ENCODE measurements at regions not wholly inside any gene's neighbourhood (a gene's known extent, or its start where the extent isn't known, plus 50 kb on each side); places are given as distances from the start of the nearest gene placed in this dataset.
"Not testable (repeated sequence)": the region's sequence is repeated elsewhere in the genome, so short reads cannot be mapped to it uniquely, and the experiment has no call there.

DNA sequence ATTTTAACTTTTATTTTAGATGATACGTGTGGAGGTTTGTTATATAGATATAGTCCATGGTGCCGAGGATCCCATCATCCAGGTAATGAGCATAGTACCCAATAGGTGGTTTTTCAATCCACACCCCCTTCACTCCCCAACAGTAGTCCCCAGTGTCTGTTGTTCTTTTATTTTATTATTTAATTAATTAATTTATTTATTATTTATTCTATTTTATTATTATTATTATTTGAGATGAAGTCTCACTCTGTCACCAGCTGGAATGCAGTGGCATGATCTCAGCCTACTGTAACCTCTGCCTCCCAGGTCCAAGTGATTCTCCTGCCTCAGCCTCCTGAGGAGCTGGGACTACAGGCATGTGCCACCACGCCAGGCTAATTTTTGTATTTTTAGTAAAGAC lies 2086.2 kb downstream of the PCDH9 start:
- TF ChIP-seq, protein P1, sequence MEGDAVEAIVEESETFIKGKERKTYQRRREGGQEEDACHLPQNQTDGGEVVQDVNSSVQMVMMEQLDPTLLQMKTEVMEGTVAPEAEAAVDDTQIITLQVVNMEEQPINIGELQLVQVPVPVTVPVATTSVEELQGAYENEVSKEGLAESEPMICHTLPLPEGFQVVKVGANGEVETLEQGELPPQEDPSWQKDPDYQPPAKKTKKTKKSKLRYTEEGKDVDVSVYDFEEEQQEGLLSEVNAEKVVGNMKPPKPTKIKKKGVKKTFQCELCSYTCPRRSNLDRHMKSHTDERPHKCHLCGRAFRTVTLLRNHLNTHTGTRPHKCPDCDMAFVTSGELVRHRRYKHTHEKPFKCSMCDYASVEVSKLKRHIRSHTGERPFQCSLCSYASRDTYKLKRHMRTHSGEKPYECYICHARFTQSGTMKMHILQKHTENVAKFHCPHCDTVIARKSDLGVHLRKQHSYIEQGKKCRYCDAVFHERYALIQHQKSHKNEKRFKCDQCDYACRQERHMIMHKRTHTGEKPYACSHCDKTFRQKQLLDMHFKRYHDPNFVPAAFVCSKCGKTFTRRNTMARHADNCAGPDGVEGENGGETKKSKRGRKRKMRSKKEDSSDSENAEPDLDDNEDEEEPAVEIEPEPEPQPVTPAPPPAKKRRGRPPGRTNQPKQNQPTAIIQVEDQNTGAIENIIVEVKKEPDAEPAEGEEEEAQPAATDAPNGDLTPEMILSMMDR (IDR thresholded peaks at IDR 0.05): no peak
- no peaks in the 10 kb centered on the region for H3K36me3 Mint-ChIP-seq (ENCODE audit: low read depth)
- no peak overlapping the region for H3K27ac Mint-ChIP-seq
- H3K9me3 Mint-ChIP-seq: no peaks in the 10 kb centered on the region
- H3K4me1 Mint-ChIP-seq (ENCODE audit: low read depth): no peaks in the 10 kb centered on the region
- DNase-seq: no peak
- H3K4me3 Mint-ChIP-seq: no peak overlapping the region
- H3K27me3 Mint-ChIP-seq (ENCODE audit: insufficient read depth): no peaks in the 10 kb centered on the region

GRCh38 chr13:65133094-65133493 lies 2097.0 kb downstream of the PCDH9 start:
- peaks cover 6% of the 10 kb centered on the region; the same call in 1 of the 2 replicates for H3K36me3 Mint-ChIP-seq (ENCODE audit: low read depth)
- H3K27ac Mint-ChIP-seq: no peak overlapping the region
- no peaks in the 10 kb centered on the region for H3K27me3 Mint-ChIP-seq (ENCODE audit: insufficient read depth)
- H3K4me3 Mint-ChIP-seq: no peak overlapping the region
- peaks cover 7% of the 10 kb centered on the region for H3K4me1 Mint-ChIP-seq (ENCODE audit: low read depth)
- no peaks in the 10 kb centered on the region for H3K9me3 Mint-ChIP-seq
- DNase-seq: no peak
- TF ChIP-seq, protein P1 (IDR thresholded peaks at IDR 0.05): no peak

DNA sequence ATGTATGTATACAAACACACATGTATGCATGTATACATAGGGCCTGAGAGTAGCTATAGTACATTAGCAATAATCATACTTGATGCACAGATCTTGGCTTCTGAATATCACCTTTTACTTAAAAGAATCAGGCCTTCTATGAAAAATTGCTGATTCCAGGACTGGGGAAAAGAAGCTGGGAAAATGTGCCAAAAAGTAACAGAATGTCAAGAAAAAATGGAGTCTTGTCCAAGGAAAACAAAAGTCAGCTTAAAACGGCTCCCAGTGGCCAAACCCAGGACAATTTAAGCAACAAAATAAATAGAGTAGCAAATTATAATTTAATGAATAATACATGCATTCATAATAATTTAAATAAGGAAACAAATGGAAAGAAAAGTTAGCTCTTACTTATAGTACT lies 2104.9 kb downstream of the PCDH9 start:
- no peaks in the 10 kb centered on the region for H3K27me3 Mint-ChIP-seq (ENCODE audit: insufficient read depth)
- H3K9me3 Mint-ChIP-seq: no peaks in the 10 kb centered on the region
- H3K4me1 Mint-ChIP-seq (ENCODE audit: low read depth): no peaks in the 10 kb centered on the region
- peaks cover 6% of the 10 kb centered on the region; the same call in 1 of the 2 replicates for H3K36me3 Mint-ChIP-seq (ENCODE audit: low read depth)
- TF ChIP-seq, protein P1 (IDR thresholded peaks at IDR 0.05): no peak
- H3K4me3 Mint-ChIP-seq: no peak overlapping the region
- no peak for DNase-seq
- H3K27ac Mint-ChIP-seq: no peak overlapping the region

- peaks cover 24% of the 10 kb centered on the region for H3K4me1 Mint-ChIP-seq (ENCODE audit: low read depth)
- H3K4me3 Mint-ChIP-seq: peak overlapping the region; percentile 44
- DNase-seq: peak; percentile 72
- H3K27me3 Mint-ChIP-seq (ENCODE audit: insufficient read depth): no peaks in the 10 kb centered on the region; the same call in 1 of the 2 replicates
- peak overlapping the region; percentile 42 for H3K27ac Mint-ChIP-seq
- peaks cover 16% of the 10 kb centered on the region for H3K9me3 Mint-ChIP-seq
- peaks cover 23% of the 10 kb centered on the region for H3K36me3 Mint-ChIP-seq (ENCODE audit: low read depth)
- TF ChIP-seq, protein P1 (IDR thresholded peaks at IDR 0.05): no peak
Observed at GRCh38 chr13:65112531-65112941, 2117.6 kb downstream of the PCDH9 start.

- peak; percentile 34 for DNase-seq
- H3K4me1 Mint-ChIP-seq (ENCODE audit: low read depth): peaks cover 24% of the 10 kb centered on the region
- H3K9me3 Mint-ChIP-seq: peaks cover 20% of the 10 kb centered on the region
- H3K27me3 Mint-ChIP-seq (ENCODE audit: insufficient read depth): no peaks in the 10 kb centered on the region; the same call in 1 of the 2 replicates
- H3K36me3 Mint-ChIP-seq (ENCODE audit: low read depth): peaks cover 27% of the 10 kb centered on the region
- peak overlapping the region; percentile 44 for H3K4me3 Mint-ChIP-seq
- TF ChIP-seq, protein P1 (IDR thresholded peaks at IDR 0.05): no peak
- peak overlapping the region; percentile 42; the same call in 1 of the 2 replicates for H3K27ac Mint-ChIP-seq
Observed at GRCh38 chr13:65112123-65112522, 2118.0 kb downstream of the PCDH9 start.

DNA sequence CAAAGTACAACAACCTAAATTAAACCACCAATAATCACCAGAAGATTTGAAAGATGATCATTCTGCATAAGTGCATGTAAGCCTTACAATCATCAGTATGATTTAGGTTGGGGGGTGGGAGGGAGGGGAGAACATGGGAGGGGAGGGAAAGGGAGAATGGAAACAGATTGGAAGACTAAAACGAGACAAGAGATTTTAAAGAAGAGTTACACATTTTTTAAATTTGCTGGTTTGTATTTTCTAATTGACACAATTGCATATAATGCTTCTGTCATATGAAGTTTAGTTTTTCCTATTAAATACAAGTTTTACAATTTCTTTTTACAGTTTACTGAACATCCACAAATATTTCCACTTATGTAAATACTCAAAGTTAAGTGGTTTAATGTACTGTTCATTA lies 2118.9 kb downstream of the PCDH9 start:
- Mint-ChIP-seq H3K4me1 (ENCODE audit: low read depth) (peaks cover 24% of the 10 kb centered on the region), H3K9me3 (peaks cover 29% of the 10 kb centered on the region), H3K27ac (no peak overlapping the region), H3K4me3 (no peak overlapping the region), H3K27me3 (ENCODE audit: insufficient read depth) (no peaks in the 10 kb centered on the region; the same call in 1 of the 2 replicates), H3K36me3 (ENCODE audit: low read depth) (peaks cover 36% of the 10 kb centered on the region)
- no peak for DNase-seq
- TF ChIP-seq, protein P1 (IDR thresholded peaks at IDR 0.05): no peak

GRCh38 chr13:65104436-65104835 lies 2125.7 kb downstream of the PCDH9 start:
- Mint-ChIP-seq H3K9me3 (peaks cover 47% of the 10 kb centered on the region), H3K4me1 (ENCODE audit: low read depth) (peaks cover 11% of the 10 kb centered on the region), H3K36me3 (ENCODE audit: low read depth) (peaks cover 48% of the 10 kb centered on the region)
- not testable (repeated sequence) for H3K4me3 Mint-ChIP-seq; H3K27me3 Mint-ChIP-seq (ENCODE audit: insufficient read depth); H3K27ac Mint-ChIP-seq
- peak; percentile 82 for DNase-seq
